Germinal center (tissue), 1 donor: ENCODE measurements at regions not wholly inside any gene's neighbourhood (a gene's known extent, or its start where the extent isn't known, plus 50 kb on each side); places are given as distances from the start of the nearest gene placed in this dataset.

Source experiments
- DNase-seq: peaks from one replicate; pipeline ENCODE4 v3.0.0; 2012; ENCODE audit warnings: mixed read lengths, low spot score

GRCh38 chr13:44022196-44022595 is 142.5 kb downstream of the LACC1 start:
- no peak for DNase-seq

- DNase-seq, result no peak
Measured at GRCh38 chr13:44024167-44024845, 144.6 kb downstream of the LACC1 start.

- DNase-seq, result no peak
Measured at GRCh38 chr13:44024846-44025195, 145.1 kb downstream of the LACC1 start.

- DNase-seq, result no peak
Measured at GRCh38 chr13:44026194-44026593, 146.5 kb downstream of the LACC1 start.

- DNase-seq, result no peak
Measured at GRCh38 chr13:44028734-44029133, 149.0 kb downstream of the LACC1 start.

- DNase-seq, result no peak
Measured at GRCh38 chr13:44030615-44031014, 150.9 kb downstream of the LACC1 start.

GRCh38 chr13:44031555-44031954 is 151.9 kb downstream of the LACC1 start:
- DNase-seq, result no peak

GRCh38 chr13:44032802-44033201 is 153.1 kb downstream of the LACC1 start:
- no peak for DNase-seq

- DNase-seq, result no peak
Measured at GRCh38 chr13:44035400-44035799, 155.7 kb downstream of the LACC1 start.

- no peak for DNase-seq
Measured at GRCh38 chr13:44040070-44040817, 160.5 kb downstream of the LACC1 start.

- no peak for DNase-seq
Measured at GRCh38 chr13:44040818-44041100, 161.1 kb downstream of the LACC1 start.

GRCh38 chr13:44044547-44045179 is 165.0 kb downstream of the LACC1 start:
- DNase-seq, result no peak

- DNase-seq, result no peak
Measured at GRCh38 chr13:44045180-44045562, 165.5 kb downstream of the LACC1 start.

- no peak for DNase-seq
Measured at GRCh38 chr13:44046428-44046827, 166.7 kb downstream of the LACC1 start.

- DNase-seq, result no peak
Measured at GRCh38 chr13:44048326-44048725, 168.6 kb downstream of the LACC1 start.

- DNase-seq, result no peak
Measured at GRCh38 chr13:44049081-44049945, 169.6 kb downstream of the LACC1 start.

GRCh38 chr13:44050450-44051063 is 170.9 kb downstream of the LACC1 start:
- peak; percentile 9 for DNase-seq

- no peak for DNase-seq
Measured at GRCh38 chr13:44051405-44051804, 171.7 kb downstream of the LACC1 start.

- no peak for DNase-seq
Measured at GRCh38 chr13:44051918-44052675, 172.4 kb downstream of the LACC1 start.

- DNase-seq, result no peak
Measured at GRCh38 chr13:44052780-44053184, 173.1 kb downstream of the LACC1 start.

GRCh38 chr13:44053208-44053607 is 173.5 kb downstream of the LACC1 start:
- no peak for DNase-seq
